ENCODE measurements at regions not wholly inside any gene's neighbourhood (a gene's known extent, or its start where the extent isn't known, plus 50 kb on each side); places are given as distances from the start of the nearest gene placed in this dataset.

GRCh38 chr11:112498701-112499100 is 238.0 kb upstream of the PLET1 start:
- Histone ChIP-seq H3K56ac (ENCODE audit: low read length) (no peak overlapping the region), H3K36me3 (ENCODE audit: control insufficient read depth, insufficient read depth, low read length) (no peaks in the 10 kb centered on the region), H3K27me3 (ENCODE audit: insufficient read depth, low read length, poor library complexity) (no peaks in the 10 kb centered on the region), H2BK15ac (replicated peaks; ENCODE audit: low read depth) (no peak overlapping the region), H3K27ac (ENCODE audit: low read depth, low read length) (no peak overlapping the region), H4K8ac (ENCODE audit: low read depth, low read length) (no peak overlapping the region), H3K23ac (ENCODE audit: low read length) (no peak overlapping the region), H2BK120ac (ENCODE audit: low read depth, low read length) (no peak overlapping the region), H3K4me2 (ENCODE audit: low read length) (no peak overlapping the region), H3K79me2 (ENCODE audit: control insufficient read depth, insufficient read depth, low read length) (no peaks in the 10 kb centered on the region), H3K4me3 (ENCODE audit: low read length) (no peak overlapping the region), H3K4ac (ENCODE audit: low read depth, low read length) (no peak overlapping the region), H3K9ac (ENCODE audit: low read length) (no peak overlapping the region), H3K79me1 (ENCODE audit: low read length) (no peaks in the 10 kb centered on the region), H2AK5ac (ENCODE audit: low read length) (no peak overlapping the region), H3K4me1 (ENCODE audit: control insufficient read depth, low read depth, low read length) (no peaks in the 10 kb centered on the region), H3K18ac (ENCODE audit: low read length) (no peak overlapping the region), H4K5ac (ENCODE audit: low read length) (no peak overlapping the region), H2BK5ac (ENCODE audit: low read length) (no peak overlapping the region)
- no peak for DNase-seq
- no CpG with 5 or more reads among the region's 5 CpGs for WGBS (ENCODE audit: extremely low coverage, insufficient coverage, low lambda C conversion rate)

- no peak overlapping the region for H4K8ac ChIP-seq (ENCODE audit: low read depth, low read length)
- H2BK15ac ChIP-seq (replicated peaks; ENCODE audit: low read depth): no peak overlapping the region
- no peak for DNase-seq
- H3K4me1 ChIP-seq (ENCODE audit: control insufficient read depth, low read depth, low read length): no peaks in the 10 kb centered on the region
- no peak overlapping the region for H3K4me3 ChIP-seq (ENCODE audit: low read length)
- no peak overlapping the region for H2AK5ac ChIP-seq (ENCODE audit: low read length)
- no peaks in the 10 kb centered on the region for H3K79me2 ChIP-seq (ENCODE audit: control insufficient read depth, insufficient read depth, low read length)
- H3K79me1 ChIP-seq (ENCODE audit: low read length): no peaks in the 10 kb centered on the region
- H3K27ac ChIP-seq (ENCODE audit: low read depth, low read length): no peak overlapping the region
- no peaks in the 10 kb centered on the region for H3K27me3 ChIP-seq (ENCODE audit: insufficient read depth, low read length, poor library complexity)
- no peak overlapping the region for H3K4me2 ChIP-seq (ENCODE audit: low read length)
- no peak overlapping the region for H3K9ac ChIP-seq (ENCODE audit: low read length)
- no peak overlapping the region for H3K56ac ChIP-seq (ENCODE audit: low read length)
- no peak overlapping the region for H3K23ac ChIP-seq (ENCODE audit: low read length)
- H2BK5ac ChIP-seq (ENCODE audit: low read length): no peak overlapping the region
- H2BK120ac ChIP-seq (ENCODE audit: low read depth, low read length): no peak overlapping the region
- no peak overlapping the region for H3K4ac ChIP-seq (ENCODE audit: low read depth, low read length)
- no peaks in the 10 kb centered on the region for H3K36me3 ChIP-seq (ENCODE audit: control insufficient read depth, insufficient read depth, low read length)
- no peak overlapping the region for H4K5ac ChIP-seq (ENCODE audit: low read length)
- H3K18ac ChIP-seq (ENCODE audit: low read length): no peak overlapping the region
- no CpG with 5 or more reads among the region's 20 CpGs for WGBS (ENCODE audit: extremely low coverage, insufficient coverage, low lambda C conversion rate)
These were observed 238.7 kb upstream of the PLET1 start for GRCh38 chr11:112499153-112499880.

DNA sequence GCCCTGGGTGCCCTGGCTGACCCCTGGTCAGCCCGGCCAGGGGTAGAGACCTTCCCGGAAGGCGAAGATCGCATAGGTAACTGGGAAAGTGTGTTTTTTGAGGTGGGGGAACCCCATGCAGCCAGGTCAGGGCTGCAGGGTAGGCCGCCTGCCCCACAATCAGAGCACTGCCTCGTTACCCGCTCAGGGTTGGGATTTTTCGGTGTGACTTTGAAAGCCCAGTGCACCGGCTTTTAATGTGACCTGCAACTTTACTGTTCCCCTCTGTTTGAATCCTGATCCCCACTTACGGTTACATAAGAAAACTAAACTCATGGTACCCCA is 239.2 kb upstream of the PLET1 start:
- Histone ChIP-seq H2BK5ac (ENCODE audit: low read length) (no peak overlapping the region), H3K56ac (ENCODE audit: low read length) (no peak overlapping the region), H3K4me3 (ENCODE audit: low read length) (no peak overlapping the region), H3K79me2 (ENCODE audit: control insufficient read depth, insufficient read depth, low read length) (no peaks in the 10 kb centered on the region), H3K4me1 (ENCODE audit: control insufficient read depth, low read depth, low read length) (no peaks in the 10 kb centered on the region), H2AK5ac (ENCODE audit: low read length) (no peak overlapping the region), H3K27ac (ENCODE audit: low read depth, low read length) (no peak overlapping the region), H3K23ac (ENCODE audit: low read length) (no peak overlapping the region), H3K36me3 (ENCODE audit: control insufficient read depth, insufficient read depth, low read length) (no peaks in the 10 kb centered on the region), H3K18ac (ENCODE audit: low read length) (no peak overlapping the region), H4K5ac (ENCODE audit: low read length) (no peak overlapping the region), H2BK15ac (replicated peaks; ENCODE audit: low read depth) (no peak overlapping the region), H3K27me3 (ENCODE audit: insufficient read depth, low read length, poor library complexity) (no peaks in the 10 kb centered on the region), H3K4ac (ENCODE audit: low read depth, low read length) (no peak overlapping the region), H3K4me2 (ENCODE audit: low read length) (no peak overlapping the region), H2BK120ac (ENCODE audit: low read depth, low read length) (no peak overlapping the region), H3K79me1 (ENCODE audit: low read length) (no peaks in the 10 kb centered on the region), H4K8ac (ENCODE audit: low read depth, low read length) (no peak overlapping the region), H3K9ac (ENCODE audit: low read length) (no peak overlapping the region)
- no peak for DNase-seq
- no CpG with 5 or more reads among the region's 10 CpGs for WGBS (ENCODE audit: extremely low coverage, insufficient coverage, low lambda C conversion rate)

- Histone ChIP-seq H3K79me1 (ENCODE audit: low read length) (no peaks in the 10 kb centered on the region), H3K79me2 (ENCODE audit: control insufficient read depth, insufficient read depth, low read length) (no peaks in the 10 kb centered on the region), H3K23ac (ENCODE audit: low read length) (no peak overlapping the region), H3K27me3 (ENCODE audit: insufficient read depth, low read length, poor library complexity) (no peaks in the 10 kb centered on the region), H2BK120ac (ENCODE audit: low read depth, low read length) (no peak overlapping the region), H2BK15ac (replicated peaks; ENCODE audit: low read depth) (no peak overlapping the region), H3K4me1 (ENCODE audit: control insufficient read depth, low read depth, low read length) (no peaks in the 10 kb centered on the region), H2BK5ac (ENCODE audit: low read length) (no peak overlapping the region), H3K9ac (ENCODE audit: low read length) (no peak overlapping the region), H4K8ac (ENCODE audit: low read depth, low read length) (no peak overlapping the region), H2AK5ac (ENCODE audit: low read length) (no peak overlapping the region), H3K4ac (ENCODE audit: low read depth, low read length) (no peak overlapping the region), H3K56ac (ENCODE audit: low read length) (no peak overlapping the region), H3K4me3 (ENCODE audit: low read length) (no peak overlapping the region), H3K4me2 (ENCODE audit: low read length) (no peak overlapping the region), H3K18ac (ENCODE audit: low read length) (no peak overlapping the region), H3K36me3 (ENCODE audit: control insufficient read depth, insufficient read depth, low read length) (no peaks in the 10 kb centered on the region), H3K27ac (ENCODE audit: low read depth, low read length) (no peak overlapping the region), H4K5ac (ENCODE audit: low read length) (no peak overlapping the region)
- DNase-seq: no peak
- no CpG with 5 or more reads among the region's 5 CpGs for WGBS (ENCODE audit: extremely low coverage, insufficient coverage, low lambda C conversion rate)
These were observed 242.8 kb upstream of the PLET1 start for GRCh38 chr11:112503410-112503809.

DNA sequence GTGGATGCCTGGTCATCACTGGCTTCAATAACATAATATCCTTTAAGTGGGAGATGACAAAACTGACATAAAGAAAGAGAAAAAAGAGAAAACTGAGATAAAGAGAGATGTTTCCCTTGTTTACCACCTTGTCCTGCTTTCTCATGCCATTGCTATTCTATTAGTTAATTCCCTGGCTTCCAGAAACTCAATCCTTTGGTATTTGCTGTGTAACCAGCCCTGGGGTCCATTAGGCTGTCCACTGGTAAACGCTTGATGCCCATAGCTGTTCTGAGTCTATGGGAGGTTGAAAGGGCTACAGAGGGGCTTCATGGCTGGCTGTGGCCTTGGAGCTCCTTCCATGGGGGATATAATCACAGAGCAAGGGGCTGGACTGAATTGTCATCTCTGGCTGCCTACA is 243.4 kb upstream of the PLET1 start:
- no peaks in the 10 kb centered on the region for H3K36me3 ChIP-seq (ENCODE audit: control insufficient read depth, insufficient read depth, low read length)
- no peak overlapping the region for H4K5ac ChIP-seq (ENCODE audit: low read length)
- WGBS (ENCODE audit: extremely low coverage, insufficient coverage, low lambda C conversion rate): no CpG with 5 or more reads among the region's 1 CpG
- DNase-seq: no peak
- no peak overlapping the region for H3K18ac ChIP-seq (ENCODE audit: low read length)
- H2BK5ac ChIP-seq (ENCODE audit: low read length): no peak overlapping the region
- H3K27me3 ChIP-seq (ENCODE audit: insufficient read depth, low read length, poor library complexity): no peaks in the 10 kb centered on the region
- no peaks in the 10 kb centered on the region for H3K79me2 ChIP-seq (ENCODE audit: control insufficient read depth, insufficient read depth, low read length)
- H3K9ac ChIP-seq (ENCODE audit: low read length): no peak overlapping the region
- H3K56ac ChIP-seq (ENCODE audit: low read length): no peak overlapping the region
- H3K4me3 ChIP-seq (ENCODE audit: low read length): no peak overlapping the region
- H3K4ac ChIP-seq (ENCODE audit: low read depth, low read length): no peak overlapping the region
- H2AK5ac ChIP-seq (ENCODE audit: low read length): no peak overlapping the region
- H4K8ac ChIP-seq (ENCODE audit: low read depth, low read length): no peak overlapping the region
- no peak overlapping the region for H3K23ac ChIP-seq (ENCODE audit: low read length)
- H3K4me2 ChIP-seq (ENCODE audit: low read length): no peak overlapping the region
- no peaks in the 10 kb centered on the region for H3K4me1 ChIP-seq (ENCODE audit: control insufficient read depth, low read depth, low read length)
- H2BK120ac ChIP-seq (ENCODE audit: low read depth, low read length): no peak overlapping the region
- no peak overlapping the region for H3K27ac ChIP-seq (ENCODE audit: low read depth, low read length)
- no peak overlapping the region for H2BK15ac ChIP-seq (replicated peaks; ENCODE audit: low read depth)
- H3K79me1 ChIP-seq (ENCODE audit: low read length): no peaks in the 10 kb centered on the region

GRCh38 chr11:112506852-112507251 is 246.2 kb upstream of the PLET1 start:
- no peak overlapping the region for H2BK15ac ChIP-seq (replicated peaks; ENCODE audit: low read depth)
- no peaks in the 10 kb centered on the region for H3K79me1 ChIP-seq (ENCODE audit: low read length)
- no peaks in the 10 kb centered on the region for H3K79me2 ChIP-seq (ENCODE audit: control insufficient read depth, insufficient read depth, low read length)
- no peak overlapping the region for H4K8ac ChIP-seq (ENCODE audit: low read depth, low read length)
- DNase-seq: no peak
- no peak overlapping the region for H2BK5ac ChIP-seq (ENCODE audit: low read length)
- no peak overlapping the region for H4K5ac ChIP-seq (ENCODE audit: low read length)
- no peaks in the 10 kb centered on the region for H3K4me1 ChIP-seq (ENCODE audit: control insufficient read depth, low read depth, low read length)
- no peak overlapping the region for H2BK120ac ChIP-seq (ENCODE audit: low read depth, low read length)
- H3K36me3 ChIP-seq (ENCODE audit: control insufficient read depth, insufficient read depth, low read length): no peaks in the 10 kb centered on the region
- H3K27me3 ChIP-seq (ENCODE audit: insufficient read depth, low read length, poor library complexity): no peaks in the 10 kb centered on the region
- H3K4ac ChIP-seq (ENCODE audit: low read depth, low read length): no peak overlapping the region
- no peak overlapping the region for H3K27ac ChIP-seq (ENCODE audit: low read depth, low read length)
- no peak overlapping the region for H3K4me2 ChIP-seq (ENCODE audit: low read length)
- WGBS (ENCODE audit: extremely low coverage, insufficient coverage, low lambda C conversion rate): no CpG with 5 or more reads among the region's 1 CpG
- H3K4me3 ChIP-seq (ENCODE audit: low read length): no peak overlapping the region
- no peak overlapping the region for H3K18ac ChIP-seq (ENCODE audit: low read length)
- H3K23ac ChIP-seq (ENCODE audit: low read length): no peak overlapping the region
- H2AK5ac ChIP-seq (ENCODE audit: low read length): no peak overlapping the region
- no peak overlapping the region for H3K9ac ChIP-seq (ENCODE audit: low read length)
- H3K56ac ChIP-seq (ENCODE audit: low read length): no peak overlapping the region

Data from mesendoderm (in vitro differentiated cells).